Astrocyte (in vitro differentiated cells and primary cell): ENCODE measurements at regions not wholly inside any gene's neighbourhood (a gene's known extent, or its start where the extent isn't known, plus 50 kb on each side); places are given as distances from the start of the nearest gene placed in this dataset.

Source experiments
- DNase-seq: peaks from one replicate; pipeline ENCODE4 v3.0.0-alpha.2; 2010; ENCODE audit warnings: low read depth
- FAIRE-seq: peaks from 2 replicates; lab custom pipeline; 2011; peaks lifted over from hg19 to GRCh38; lab: Jason Lieb, UNC
- H2AFZ ChIP-seq: 2 replicates; pipeline ENCODE4 v1.6.0; 2012; ENCODE audit warnings: low read depth, low read length, inconsistent platforms
- H3K27ac ChIP-seq: 2 replicates; pipeline ENCODE4 v1.5.1; 2011; ENCODE audit warnings: low read depth, low read length, inconsistent platforms
- H3K27me3 ChIP-seq: 2 replicates; pipeline ENCODE4 v1.6.0; 2011; ENCODE audit warnings: low read length, inconsistent platforms; ENCODE audit not compliant: insufficient read depth
- H3K36me3 ChIP-seq: 2 replicates; pipeline ENCODE4 v1.5.1; 2011; ENCODE audit warnings: low read length, inconsistent platforms; ENCODE audit not compliant: insufficient read depth
- H3K4me1 ChIP-seq: 2 replicates; pipeline ENCODE4 v1.5.1; 2011; ENCODE audit warnings: low read length, inconsistent platforms; ENCODE audit not compliant: insufficient read depth
- H3K4me2 ChIP-seq: 2 replicates; pipeline ENCODE4 v1.6.0; 2012; ENCODE audit warnings: low read length, inconsistent platforms
- H3K4me3 ChIP-seq: 2 replicates; pipeline ENCODE4 v1.5.1; 2011; ENCODE audit warnings: low read depth, mild to moderate bottlenecking, low read length, inconsistent platforms; ENCODE audit not compliant: insufficient read depth
- H3K79me2 ChIP-seq: 2 replicates; pipeline ENCODE4 v1.6.0; 2012; ENCODE audit warnings: mild to moderate bottlenecking, low read length, inconsistent platforms; ENCODE audit not compliant: insufficient read depth
- H3K9ac ChIP-seq: 2 replicates; pipeline ENCODE4 v1.6.0; 2012; ENCODE audit warnings: mild to moderate bottlenecking, low read length, inconsistent platforms
- H3K9me3 ChIP-seq: 2 replicates; pipeline ENCODE4 v1.5.1; 2012; ENCODE audit warnings: low read depth, mild to moderate bottlenecking, low read length, inconsistent platforms; ENCODE audit not compliant: insufficient read depth
- H4K20me1 ChIP-seq: 2 replicates; pipeline ENCODE4 v1.6.0; 2012; ENCODE audit warnings: low read length, inconsistent platforms; ENCODE audit not compliant: insufficient read depth
- H3K27ac Mint-ChIP-seq: one replicate; pipeline ENCODE4 v1.8.0; 2021; ENCODE audit warnings: mild to moderate bottlenecking, mixed read lengths; ENCODE audit not compliant: unreplicated experiment
- H3K27me3 Mint-ChIP-seq: one replicate; pipeline ENCODE4 v1.8.0; 2021; ENCODE audit warnings: low read depth, mixed read lengths; ENCODE audit not compliant: unreplicated experiment
- H3K36me3 Mint-ChIP-seq: one replicate; pipeline ENCODE4 v1.8.0; 2021; ENCODE audit warnings: low read depth, mixed read lengths; ENCODE audit not compliant: unreplicated experiment
- H3K4me1 Mint-ChIP-seq: one replicate; pipeline ENCODE4 v1.8.0; 2021; ENCODE audit warnings: low read depth, mixed read lengths; ENCODE audit not compliant: unreplicated experiment
- H3K4me3 Mint-ChIP-seq: one replicate; pipeline ENCODE4 v1.8.0; 2021; ENCODE audit warnings: mild to moderate bottlenecking, moderate library complexity, mixed read lengths; ENCODE audit not compliant: unreplicated experiment
- H3K9me3 Mint-ChIP-seq: one replicate; pipeline ENCODE4 v1.8.0; 2021; ENCODE audit warnings: mild to moderate bottlenecking, mixed read lengths; ENCODE audit not compliant: unreplicated experiment
- CTCF ChIP-seq: IDR thresholded peaks from 2 replicates; pipeline ENCODE4 v1.5.1; 2011; ENCODE audit warnings: low read depth, mild to moderate bottlenecking, inconsistent platforms, low read length, moderate library complexity; ENCODE audit not compliant: insufficient read depth
- EZH2 ChIP-seq: IDR thresholded peaks from 2 replicates; pipeline ENCODE4 v1.6.1; 2012; ENCODE audit warnings: mild to moderate bottlenecking, low read length, inconsistent platforms; ENCODE audit not compliant: insufficient read depth

GRCh38 chr7:86485827-86486226 lies 157.9 kb upstream of the GRM3 start:
- DNase-seq: no peak
- FAIRE-seq: no peak

DNA sequence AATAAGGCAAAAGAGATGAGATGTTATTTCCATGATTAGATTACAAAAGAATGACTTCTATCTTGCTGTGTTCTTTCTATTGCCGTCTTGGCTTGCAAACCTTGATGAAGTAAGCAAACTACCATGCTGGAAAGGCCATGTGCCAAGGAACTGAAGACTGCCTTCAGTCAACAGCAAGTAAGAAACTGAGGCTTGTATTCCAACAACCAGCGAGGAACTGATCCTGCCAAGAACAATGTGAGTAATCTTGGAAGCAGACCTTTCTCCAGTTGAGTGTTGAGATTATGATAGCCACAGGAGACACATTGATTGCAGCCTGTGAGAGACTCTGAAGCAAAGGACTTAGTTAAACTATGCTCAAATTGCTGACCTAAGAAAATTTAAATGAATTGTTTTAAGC lies 164.6 kb upstream of the GRM3 start:
- H3K27me3 ChIP-seq: no peaks in the 10 kb centered on the region
- Mint-ChIP-seq H3K36me3 (no peaks in the 10 kb centered on the region), H3K9me3 (no peaks in the 10 kb centered on the region), H3K4me1 (no peaks in the 10 kb centered on the region), H3K27ac (no peak overlapping the region), H3K4me3 (no peak overlapping the region), H3K27me3 (no peaks in the 10 kb centered on the region)
- no peak overlapping the region for H3K4me2 ChIP-seq
- DNase-seq (no peak), FAIRE-seq (no peak)
- no peak overlapping the region for H3K9ac ChIP-seq
- H4K20me1 ChIP-seq: no peaks in the 10 kb centered on the region
- no peak overlapping the region for H3K4me3 ChIP-seq
- TF ChIP-seq EZH2 (no peak), CTCF (no peak)
- H3K4me1 ChIP-seq: no peaks in the 10 kb centered on the region
- H3K9me3 ChIP-seq: no peaks in the 10 kb centered on the region
- H3K79me2 ChIP-seq: no peaks in the 10 kb centered on the region
- H3K27ac ChIP-seq: no peak overlapping the region
- H3K36me3 ChIP-seq: no peaks in the 10 kb centered on the region
- H2AFZ ChIP-seq: no peak overlapping the region

More at GRCh38 chr7:86485827-86486226, 157.9 kb upstream of the GRM3 start:
- Histone ChIP-seq H3K27me3 (no peaks in the 10 kb centered on the region), H2AFZ (no peak overlapping the region), H3K79me2 (no peaks in the 10 kb centered on the region), H4K20me1 (no peaks in the 10 kb centered on the region), H3K4me1 (no peaks in the 10 kb centered on the region), H3K4me3 (no peak overlapping the region), H3K4me2 (no peak overlapping the region), H3K36me3 (no peaks in the 10 kb centered on the region), H3K27ac (no peak overlapping the region), H3K9me3 (no peaks in the 10 kb centered on the region), H3K9ac (no peak overlapping the region)
- H3K4me3 Mint-ChIP-seq: no peak overlapping the region
- no peak overlapping the region for H3K27ac Mint-ChIP-seq
- no peak for TF ChIP-seq CTCF
- no peak for TF ChIP-seq EZH2
- H3K9me3 Mint-ChIP-seq: no peaks in the 10 kb centered on the region
- no peaks in the 10 kb centered on the region for H3K36me3 Mint-ChIP-seq
- H3K27me3 Mint-ChIP-seq: no peaks in the 10 kb centered on the region
- H3K4me1 Mint-ChIP-seq: no peaks in the 10 kb centered on the region

GRCh38 chr7:86477343-86477935 lies 166.3 kb upstream of the GRM3 start:
- no peaks in the 10 kb centered on the region for H3K4me1 ChIP-seq
- H3K27me3 ChIP-seq: no peaks in the 10 kb centered on the region
- DNase-seq (no peak), FAIRE-seq (no peak)
- no peak overlapping the region for H3K27ac ChIP-seq
- TF ChIP-seq CTCF (no peak), EZH2 (no peak)
- H3K4me2 ChIP-seq: no peak overlapping the region
- H3K9me3 ChIP-seq: no peaks in the 10 kb centered on the region
- Mint-ChIP-seq H3K36me3 (no peaks in the 10 kb centered on the region), H3K4me3 (no peak overlapping the region), H3K27me3 (no peaks in the 10 kb centered on the region), H3K9me3 (no peaks in the 10 kb centered on the region), H3K4me1 (peaks cover 5% of the 10 kb centered on the region), H3K27ac (no peak overlapping the region)
- H3K9ac ChIP-seq: no peak overlapping the region
- H3K79me2 ChIP-seq: no peaks in the 10 kb centered on the region
- H3K36me3 ChIP-seq: no peaks in the 10 kb centered on the region
- H3K4me3 ChIP-seq: no peak overlapping the region
- H4K20me1 ChIP-seq: no peaks in the 10 kb centered on the region
- H2AFZ ChIP-seq: no peak overlapping the region
